HEK293T (cell line): ENCODE measurements at regions not wholly inside any gene's neighbourhood (a gene's known extent, or its start where the extent isn't known, plus 50 kb on each side); places are given as distances from the start of the nearest gene placed in this dataset.

ENCODE experiments used
- ARNT ChIP-seq: fragments of 450-650 bp; IDR thresholded peaks from 2 replicates; pipeline ENCODE4 v1.6.1; 2017; ENCODE audit warnings: mild to moderate bottlenecking
- BHLHE40 ChIP-seq: fragments of 450-650 bp; IDR thresholded peaks from 2 replicates; pipeline ENCODE4 v1.6.1; 2016; ENCODE audit warnings: mild to moderate bottlenecking, moderate library complexity, borderline replicate concordance
- CTBP1 ChIP-seq: fragments of 450-650 bp; IDR thresholded peaks from 2 replicates; pipeline ENCODE4 v1.6.1; 2016; ENCODE audit warnings: borderline replicate concordance
- ELF4 ChIP-seq: fragments of 450-650 bp; IDR thresholded peaks from 2 replicates; pipeline ENCODE4 v1.6.1; 2017; ENCODE audit warnings: antibody characterized with exemption
- FOXM1 ChIP-seq: fragments of 450-650 bp; IDR thresholded peaks from 2 replicates; pipeline ENCODE4 v1.6.1; 2017; ENCODE audit warnings: mild to moderate bottlenecking, borderline replicate concordance
- L3MBTL2 ChIP-seq: fragments of 450-650 bp; conservative IDR thresholded peaks from 2 replicates; pipeline ENCODE4 v1.6.1; 2016; ENCODE audit warnings: mild to moderate bottlenecking
- NFRKB ChIP-seq: fragments of 450-650 bp; IDR thresholded peaks from 2 replicates; pipeline ENCODE4 v1.6.1; 2016; ENCODE audit warnings: mild to moderate bottlenecking, moderate library complexity
- SP1 ChIP-seq: fragments of 450-650 bp; IDR thresholded peaks from 2 replicates; pipeline ENCODE4 v1.6.1; 2017
- TARDBP ChIP-seq: fragments of 450-650 bp; IDR thresholded peaks from 2 replicates; pipeline ENCODE4 v1.6.1; 2016
- ZNF384 ChIP-seq: fragments of 450-650 bp; IDR thresholded peaks from 2 replicates; pipeline ENCODE4 v1.6.1; 2016

GRCh38 chr15:29377161-29377560, 107.5 kb upstream of the NSMCE3 start:
- no peak for TF ChIP-seq ZNF384
- TF ChIP-seq CTBP1, result no peak
- TF ChIP-seq ARNT, result no peak
- no peak for TF ChIP-seq ELF4
- no peak for TF ChIP-seq L3MBTL2
- no peak for TF ChIP-seq BHLHE40
- TF ChIP-seq FOXM1, result no peak
- no peak for TF ChIP-seq TARDBP
- TF ChIP-seq NFRKB, result no peak
- no peak for TF ChIP-seq SP1
